Stimulated activated naive CD8-positive, alpha-beta T cell treated with anti-CD3 and anti-CD28 coated beads, Interleukin-15, amount 100 ng/mL, for 72 hours (primary cell): ENCODE measurements at regions not wholly inside any gene's neighbourhood (a gene's known extent, or its start where the extent isn't known, plus 50 kb on each side); places are given as distances from the start of the nearest gene placed in this dataset.

Experiments used
- ATAC-seq: fragments of 150-1000 bp; cut with Tn5 transposase; 2 replicates; pipeline ENCODE4 v1.10.0; 2021; ENCODE audit warnings: mild to moderate bottlenecking, moderate library complexity
- DNase-seq, 2 donors: peaks; one replicate each; pipeline ENCODE4 v3.0.0; 2021 to 2022
- H3K27ac Mint-ChIP-seq, 2 donors: one replicate each; pipeline ENCODE4 v1.8.0; 2022; ENCODE audit warnings: mild to moderate bottlenecking in 2 of 2, mixed read lengths in 2 of 2, moderate library complexity in 2 of 2
- H3K27me3 Mint-ChIP-seq: one replicate; pipeline ENCODE4 v1.8.0; 2022; ENCODE audit warnings: mixed read lengths
- H3K4me1 Mint-ChIP-seq: one replicate; pipeline ENCODE4 v1.8.0; 2022; ENCODE audit warnings: mild to moderate bottlenecking, mixed read lengths
- H3K4me3 Mint-ChIP-seq, 2 donors: one replicate each; pipeline ENCODE4 v1.8.0; 2022; ENCODE audit warnings: mild to moderate bottlenecking in 2 of 2, mixed read lengths in 2 of 2, moderate library complexity in 1 of 2
- H3K9me3 Mint-ChIP-seq, 2 donors: one replicate each; pipeline ENCODE4 v1.8.0; 2022; ENCODE audit warnings: mixed read lengths in 2 of 2

- H3K4me1 Mint-ChIP-seq = no peaks in the 10 kb centered on the region
- no peaks in the 10 kb centered on the region for H3K9me3 Mint-ChIP-seq
- no peak overlapping the region for H3K27ac Mint-ChIP-seq
- H3K4me3 Mint-ChIP-seq = no peak overlapping the region
- no peak for DNase-seq
- ATAC-seq = no peak
- no peaks in the 10 kb centered on the region for H3K27me3 Mint-ChIP-seq
Measured at GRCh38 chr2:65850695-65851094, 418.3 kb upstream of the SPRED2 start.

DNA sequence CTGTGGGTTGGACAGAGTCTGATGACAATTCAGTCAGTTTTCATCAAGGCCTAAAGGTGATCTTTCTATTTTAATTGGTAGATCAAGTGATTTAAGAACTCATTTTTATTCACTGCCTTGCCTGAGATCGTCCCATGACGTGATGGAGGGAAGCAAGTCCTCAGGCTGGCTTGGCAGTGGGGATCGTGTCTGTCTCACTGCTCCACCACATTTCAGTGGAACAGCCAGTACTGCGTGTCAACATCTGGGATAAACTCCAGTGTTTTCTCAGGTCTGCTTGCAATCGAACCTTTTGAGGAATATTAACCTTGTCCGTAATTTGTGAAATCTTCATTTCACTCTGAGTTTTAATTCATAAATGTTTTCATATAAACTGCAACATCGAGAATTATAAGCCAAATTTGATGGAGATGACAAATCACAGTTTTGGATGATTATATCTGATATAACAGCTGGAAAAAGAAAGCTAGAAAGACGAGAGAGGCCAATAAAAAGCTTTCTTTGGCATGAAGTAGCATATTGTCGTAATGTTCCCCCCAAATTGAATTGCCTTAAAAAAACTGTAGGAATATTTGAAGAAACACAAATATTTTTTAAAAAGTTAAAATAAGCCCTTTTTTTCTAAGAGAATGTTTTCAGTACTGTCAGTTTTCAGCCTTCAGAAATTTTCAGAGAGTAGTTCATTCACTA is 414.7 kb upstream of the SPRED2 start:
- Mint-ChIP-seq H3K27ac (no peak overlapping the region), H3K27me3 (no peaks in the 10 kb centered on the region), H3K4me1 (no peaks in the 10 kb centered on the region), H3K4me3 (no peak overlapping the region), H3K9me3 (peaks cover 0 to 4% of the 10 kb centered on the region in 2 donors)
- DNase-seq (no peak), ATAC-seq (no peak)

GRCh38 chr2:65845442-65846182 is 413.2 kb upstream of the SPRED2 start:
- no peaks in the 10 kb centered on the region for H3K4me1 Mint-ChIP-seq
- peaks cover 0 to 17% of the 10 kb centered on the region in 2 donors for H3K9me3 Mint-ChIP-seq
- no peaks in the 10 kb centered on the region for H3K27me3 Mint-ChIP-seq
- no peak overlapping the region for H3K4me3 Mint-ChIP-seq
- H3K27ac Mint-ChIP-seq = no peak overlapping the region
- DNase-seq = no peak
- ATAC-seq = no peak

GRCh38 chr2:65842104-65842503 is 409.7 kb upstream of the SPRED2 start:
- peaks cover 0 to 17% of the 10 kb centered on the region in 2 donors for H3K9me3 Mint-ChIP-seq
- H3K4me1 Mint-ChIP-seq = no peaks in the 10 kb centered on the region
- DNase-seq (no peak), ATAC-seq (no peak)
- no peaks in the 10 kb centered on the region for H3K27me3 Mint-ChIP-seq
- H3K27ac Mint-ChIP-seq = no peak overlapping the region
- H3K4me3 Mint-ChIP-seq = no peak overlapping the region

DNA sequence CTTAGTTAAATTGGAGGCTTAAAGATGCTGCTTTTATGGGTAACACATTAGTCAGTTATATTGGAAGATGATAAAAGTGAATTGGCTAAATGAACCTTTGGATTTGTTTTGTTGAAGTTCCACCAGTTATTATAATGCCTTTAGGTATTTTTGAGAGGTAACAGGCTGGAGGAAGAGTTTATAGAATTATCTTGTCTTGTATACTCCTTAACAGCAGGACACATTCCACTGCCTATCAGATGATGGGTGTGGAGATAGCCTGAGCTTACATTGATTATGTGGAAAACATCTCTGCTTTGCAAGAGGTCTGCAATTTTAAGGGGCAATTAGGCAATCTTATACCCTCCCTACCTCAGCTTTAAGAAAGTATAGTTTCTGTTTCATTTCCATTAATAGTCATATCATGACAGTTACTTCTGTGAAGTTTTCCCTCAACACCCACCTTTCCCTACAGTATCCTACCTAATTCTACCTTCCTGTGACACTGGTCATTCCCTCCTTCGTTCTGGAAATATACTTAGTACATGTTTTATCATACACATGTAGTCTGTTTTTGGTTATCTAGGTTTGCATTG is 403.7 kb upstream of the SPRED2 start:
- peaks cover 0 to 3% of the 10 kb centered on the region in 2 donors for H3K9me3 Mint-ChIP-seq
- no peak overlapping the region for H3K4me3 Mint-ChIP-seq
- no peaks in the 10 kb centered on the region for H3K27me3 Mint-ChIP-seq
- H3K4me1 Mint-ChIP-seq = no peaks in the 10 kb centered on the region
- no peak overlapping the region for H3K27ac Mint-ChIP-seq
- DNase-seq = no peak
- ATAC-seq = no peak

DNA sequence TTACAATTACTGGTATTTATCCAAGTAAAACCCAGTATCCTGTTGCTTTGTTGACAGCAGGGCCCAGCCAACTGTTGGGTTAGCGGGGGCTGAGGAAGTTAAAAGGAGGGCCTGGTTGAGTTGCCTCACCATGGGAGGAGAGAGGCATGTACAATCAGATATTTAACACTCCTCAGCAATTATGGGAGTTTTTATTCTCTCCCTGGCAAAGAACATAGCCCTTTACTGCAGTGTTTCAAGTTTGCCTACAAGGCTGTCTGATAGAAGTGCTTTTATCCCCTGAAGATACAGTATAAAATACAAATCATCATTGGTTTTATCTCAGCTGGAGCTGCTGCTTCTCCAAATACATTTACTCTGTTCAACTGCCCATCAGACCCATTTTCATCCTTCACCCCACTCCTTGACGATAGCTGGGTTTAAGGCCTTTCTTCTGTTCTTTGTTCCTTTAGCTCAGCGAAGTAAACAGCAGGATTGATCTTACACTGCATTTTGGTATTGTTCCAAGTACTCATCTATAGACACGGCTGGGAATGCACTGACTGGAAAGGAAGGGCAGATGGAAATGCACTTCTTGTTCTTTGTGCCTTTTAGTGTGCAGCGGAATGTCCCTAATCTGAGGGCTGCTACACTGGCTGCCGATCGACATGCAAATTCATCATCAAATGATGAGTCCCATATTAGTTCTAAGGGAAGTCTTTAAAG is 402.5 kb upstream of the SPRED2 start:
- ATAC-seq = no peak
- DNase-seq = no peak
- Mint-ChIP-seq H3K9me3 (no peaks in the 10 kb centered on the region), H3K27me3 (no peaks in the 10 kb centered on the region), H3K27ac (no peak overlapping the region), H3K4me3 (no peak overlapping the region), H3K4me1 (no peaks in the 10 kb centered on the region)

DNA sequence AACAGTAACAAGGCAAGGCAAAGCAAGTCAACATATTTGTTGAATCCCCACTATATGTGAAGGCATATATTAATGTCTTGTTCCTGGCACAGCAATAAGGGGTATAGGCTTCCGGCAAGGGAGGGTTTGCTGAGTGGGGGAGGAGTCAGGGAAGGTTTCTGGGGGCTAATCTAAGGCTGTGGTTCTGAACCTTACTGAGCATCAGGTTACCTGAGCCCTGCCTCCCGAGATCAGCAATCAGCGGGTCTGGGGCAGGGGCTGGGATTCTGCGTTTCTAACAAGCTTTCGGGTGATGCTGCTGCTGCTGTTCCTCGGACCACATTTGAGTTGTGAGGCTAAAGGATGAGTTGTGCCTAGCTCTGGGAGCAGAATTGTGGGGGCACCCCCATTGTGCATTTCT is 401.7 kb upstream of the SPRED2 start:
- H3K9me3 Mint-ChIP-seq = no peaks in the 10 kb centered on the region
- ATAC-seq = no peak
- H3K4me3 Mint-ChIP-seq = no peak overlapping the region
- no peak overlapping the region for H3K27ac Mint-ChIP-seq
- H3K27me3 Mint-ChIP-seq = no peaks in the 10 kb centered on the region
- no peaks in the 10 kb centered on the region for H3K4me1 Mint-ChIP-seq
- no peak for DNase-seq

DNA sequence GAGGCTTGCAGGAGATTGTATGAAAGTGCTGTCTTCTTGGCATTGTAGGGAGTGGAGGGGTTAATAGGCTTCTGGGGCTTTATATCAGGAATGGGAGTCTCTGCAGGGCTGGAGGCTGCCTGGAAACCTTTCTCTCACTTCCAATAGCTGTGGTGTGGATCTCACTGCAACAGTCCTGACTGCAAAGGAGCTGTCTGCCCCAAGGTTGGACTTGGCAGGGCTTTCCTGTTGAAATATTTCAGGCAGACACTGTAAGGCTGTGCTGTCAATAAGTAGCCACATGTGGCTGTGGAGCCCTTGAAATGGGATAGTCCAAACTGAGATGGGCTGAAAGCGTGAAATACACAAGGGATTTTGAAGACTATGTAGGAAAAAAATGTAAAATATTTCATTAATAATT is 399.1 kb upstream of the SPRED2 start:
- no peak overlapping the region for H3K4me3 Mint-ChIP-seq
- no peaks in the 10 kb centered on the region for H3K9me3 Mint-ChIP-seq
- no peaks in the 10 kb centered on the region for H3K4me1 Mint-ChIP-seq
- no peak for ATAC-seq
- no peaks in the 10 kb centered on the region for H3K27me3 Mint-ChIP-seq
- no peak overlapping the region for H3K27ac Mint-ChIP-seq
- no peak for DNase-seq

DNA sequence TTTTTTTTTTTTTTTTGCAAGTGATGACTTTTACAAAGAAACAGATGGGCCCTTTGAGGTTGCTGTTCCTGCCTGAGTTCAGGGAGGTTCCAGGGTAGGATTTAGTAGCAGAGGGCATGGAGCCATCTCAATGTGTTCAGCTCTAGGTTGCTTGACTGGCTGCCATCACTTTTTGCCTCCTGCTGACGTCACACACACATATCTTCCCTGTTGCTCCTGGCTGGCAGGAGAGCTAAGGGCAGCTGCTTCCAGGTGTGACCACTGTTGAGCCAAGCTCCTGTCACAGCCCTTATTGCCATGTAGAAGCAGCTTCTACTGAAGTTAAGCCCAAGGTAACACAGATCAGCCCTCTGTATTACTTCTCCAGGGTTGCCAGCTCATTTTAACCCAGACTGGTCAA is 394.2 kb upstream of the SPRED2 start:
- Mint-ChIP-seq H3K4me1 (no peaks in the 10 kb centered on the region), H3K4me3 (no peak overlapping the region), H3K27ac (no peak overlapping the region), H3K27me3 (no peaks in the 10 kb centered on the region), H3K9me3 (no peaks in the 10 kb centered on the region)
- ATAC-seq (no peak), DNase-seq (no peak)

- no peak for ATAC-seq
- no peaks in the 10 kb centered on the region for H3K4me1 Mint-ChIP-seq
- H3K27me3 Mint-ChIP-seq = no peaks in the 10 kb centered on the region
- no peak overlapping the region for H3K27ac Mint-ChIP-seq
- H3K9me3 Mint-ChIP-seq = no peaks in the 10 kb centered on the region
- no peak overlapping the region for H3K4me3 Mint-ChIP-seq
- DNase-seq = no peak
Measured at GRCh38 chr2:65823511-65823910, 391.1 kb upstream of the SPRED2 start.

GRCh38 chr2:65820454-65820853 is 388.1 kb upstream of the SPRED2 start:
- H3K27ac Mint-ChIP-seq = no peak overlapping the region
- no peaks in the 10 kb centered on the region for H3K4me1 Mint-ChIP-seq
- no peak for ATAC-seq
- DNase-seq = no peak
- H3K27me3 Mint-ChIP-seq = no peaks in the 10 kb centered on the region
- no peaks in the 10 kb centered on the region for H3K9me3 Mint-ChIP-seq
- H3K4me3 Mint-ChIP-seq = no peak overlapping the region

DNA sequence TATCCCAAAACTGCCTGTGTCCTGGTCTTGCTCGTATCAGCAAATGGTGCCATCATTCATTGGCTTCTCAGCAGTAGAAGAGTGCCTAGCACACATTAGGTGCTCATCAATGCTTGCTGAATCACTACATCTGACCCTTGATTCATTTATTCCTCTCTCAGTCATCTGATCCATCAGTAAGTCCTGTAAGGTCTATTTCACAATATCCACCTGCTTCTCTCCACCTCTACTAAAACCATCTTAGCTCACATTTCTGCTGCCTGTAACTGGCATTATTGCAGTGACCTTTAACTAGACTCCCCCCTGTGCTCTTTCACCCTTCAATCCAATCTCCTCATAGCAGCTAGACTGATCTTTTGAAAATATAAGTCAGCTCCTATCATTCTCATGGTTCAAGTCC is 387.6 kb upstream of the SPRED2 start:
- H3K4me1 Mint-ChIP-seq = no peaks in the 10 kb centered on the region
- H3K27ac Mint-ChIP-seq = no peak overlapping the region
- no peak overlapping the region for H3K4me3 Mint-ChIP-seq
- ATAC-seq (no peak), DNase-seq (no peak)
- no peaks in the 10 kb centered on the region for H3K9me3 Mint-ChIP-seq
- no peaks in the 10 kb centered on the region for H3K27me3 Mint-ChIP-seq

DNA sequence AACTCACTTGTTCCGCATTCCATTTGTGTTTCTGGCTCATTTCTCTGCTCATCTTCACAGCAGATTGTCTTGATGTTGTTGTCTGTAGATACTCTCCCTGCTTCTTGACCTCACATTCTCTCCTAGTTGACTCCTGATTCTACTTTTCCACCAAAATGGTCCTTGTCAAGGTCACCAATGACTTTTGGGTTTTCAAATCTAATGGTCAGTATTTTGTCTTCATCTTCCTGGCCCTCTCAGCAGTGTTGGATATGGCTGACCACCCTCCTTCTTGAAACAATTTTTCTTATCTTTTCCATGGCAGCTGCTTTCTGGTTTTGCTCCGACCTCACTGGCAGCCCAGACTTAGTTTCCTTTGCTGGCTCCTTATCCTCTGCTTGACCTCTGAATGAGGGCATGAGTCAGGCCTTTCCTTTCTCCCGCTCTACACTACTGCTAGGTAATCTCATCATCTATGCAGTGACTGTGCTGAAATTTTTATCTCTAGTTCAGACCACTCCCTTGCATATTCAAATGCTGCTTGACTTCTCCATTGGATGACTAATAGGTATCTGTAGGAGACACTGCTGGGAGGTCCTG is 386.6 kb upstream of the SPRED2 start:
- Mint-ChIP-seq H3K27ac (no peak overlapping the region), H3K4me1 (no peaks in the 10 kb centered on the region), H3K27me3 (no peaks in the 10 kb centered on the region), H3K9me3 (peaks cover 0 to 8% of the 10 kb centered on the region in 2 donors), H3K4me3 (no peak overlapping the region)
- no peak for DNase-seq
- no peak for ATAC-seq

GRCh38 chr2:65813631-65814173 is 381.3 kb upstream of the SPRED2 start:
- Mint-ChIP-seq H3K27ac (no peak overlapping the region), H3K27me3 (no peaks in the 10 kb centered on the region), H3K9me3 (peaks cover 2 to 8% of the 10 kb centered on the region in 2 donors), H3K4me1 (no peaks in the 10 kb centered on the region), H3K4me3 (no peak overlapping the region)
- ATAC-seq = no peak
- no peak for DNase-seq

- DNase-seq (no peak), ATAC-seq (no peak)
- Mint-ChIP-seq H3K27me3 (no peaks in the 10 kb centered on the region), H3K4me3 (no peak overlapping the region), H3K4me1 (no peaks in the 10 kb centered on the region), H3K9me3 (peaks cover 7 to 8% of the 10 kb centered on the region in 2 donors), H3K27ac (no peak overlapping the region)
Measured at GRCh38 chr2:65812887-65813286, 380.5 kb upstream of the SPRED2 start.
